ENCODE measurements at regions not wholly inside any gene's neighbourhood (a gene's known extent, or its start where the extent isn't known, plus 50 kb on each side); places are given as distances from the start of the nearest gene placed in this dataset.

DNA sequence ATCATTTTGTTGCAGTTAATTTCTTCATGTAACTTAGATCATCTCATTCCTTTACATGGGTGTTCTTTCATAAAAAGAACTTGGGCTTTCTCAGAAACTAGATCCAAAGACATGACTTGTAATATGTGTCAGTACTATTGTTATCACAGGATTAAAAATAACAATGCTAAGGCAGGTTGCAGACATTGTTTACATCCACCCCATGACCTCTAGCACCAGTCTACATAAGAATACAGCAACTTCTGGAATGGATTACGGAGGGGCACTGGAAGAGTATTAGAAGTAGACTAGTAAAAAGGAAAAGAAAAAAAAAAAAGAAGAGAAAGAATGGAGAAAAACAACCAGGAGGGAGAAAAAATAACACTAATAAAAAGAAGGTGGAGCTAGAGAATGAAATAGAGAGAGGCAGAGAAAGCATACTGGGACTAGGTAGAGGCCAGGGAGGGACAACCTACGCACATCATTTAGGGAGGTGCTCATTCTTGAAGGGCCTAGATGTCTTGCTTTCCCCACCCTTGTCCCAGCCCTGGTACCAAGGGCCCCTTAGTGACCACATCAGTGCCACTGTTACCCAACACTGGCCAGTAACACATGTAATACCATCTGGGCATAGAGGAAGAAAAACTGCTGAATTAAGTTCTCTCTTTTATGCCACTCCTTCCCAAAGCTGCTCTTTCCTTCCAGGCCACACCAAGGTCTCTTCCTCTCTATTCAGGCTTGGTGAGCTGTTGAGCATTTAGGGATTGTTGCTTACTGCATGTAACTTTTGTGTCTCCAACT is 70.6 kb upstream of the KLF7 start:
- no peak for DNase-seq

DNA sequence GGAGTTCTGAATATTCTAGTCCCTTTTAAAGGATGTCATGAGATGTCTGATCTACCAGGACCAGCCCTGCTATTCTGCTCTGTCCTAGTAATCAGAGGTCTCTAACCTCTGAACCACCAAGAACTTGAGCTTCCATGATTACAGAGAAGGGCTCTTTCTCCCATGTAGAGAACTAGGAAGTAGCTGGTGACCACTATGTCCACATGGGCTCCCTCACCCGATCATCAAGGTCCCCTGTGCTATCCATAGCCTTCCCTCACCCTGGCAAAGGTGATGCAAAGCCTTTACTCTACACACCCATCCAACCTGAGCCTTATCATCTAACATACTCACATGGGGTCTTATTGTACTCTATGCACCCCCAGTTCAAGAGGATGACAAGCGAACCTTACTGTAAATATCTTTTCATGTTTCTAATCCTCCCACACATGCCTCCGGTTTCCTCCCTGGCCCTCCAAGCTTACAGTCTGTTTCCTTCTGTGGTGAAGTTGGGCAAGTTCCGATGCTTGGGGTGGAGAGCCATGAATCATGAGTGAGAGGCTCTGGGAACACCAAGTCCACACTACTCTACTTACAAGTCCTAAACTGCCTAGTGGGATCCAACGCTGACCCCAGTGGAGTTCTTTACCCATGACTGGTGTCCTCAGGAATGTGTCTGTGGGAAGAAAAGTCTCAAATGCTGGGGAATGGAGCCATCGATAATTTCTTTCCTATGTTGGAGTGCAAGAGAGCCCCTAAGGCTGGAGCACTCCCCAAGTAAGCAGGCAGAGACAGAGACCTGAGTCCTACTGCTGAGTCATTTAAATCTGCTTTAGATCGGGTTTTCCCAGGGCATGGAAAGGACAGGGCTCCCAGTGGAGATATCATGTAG is 73.3 kb upstream of the KLF7 start:
- peak; percentile 100 for DNase-seq

DNA sequence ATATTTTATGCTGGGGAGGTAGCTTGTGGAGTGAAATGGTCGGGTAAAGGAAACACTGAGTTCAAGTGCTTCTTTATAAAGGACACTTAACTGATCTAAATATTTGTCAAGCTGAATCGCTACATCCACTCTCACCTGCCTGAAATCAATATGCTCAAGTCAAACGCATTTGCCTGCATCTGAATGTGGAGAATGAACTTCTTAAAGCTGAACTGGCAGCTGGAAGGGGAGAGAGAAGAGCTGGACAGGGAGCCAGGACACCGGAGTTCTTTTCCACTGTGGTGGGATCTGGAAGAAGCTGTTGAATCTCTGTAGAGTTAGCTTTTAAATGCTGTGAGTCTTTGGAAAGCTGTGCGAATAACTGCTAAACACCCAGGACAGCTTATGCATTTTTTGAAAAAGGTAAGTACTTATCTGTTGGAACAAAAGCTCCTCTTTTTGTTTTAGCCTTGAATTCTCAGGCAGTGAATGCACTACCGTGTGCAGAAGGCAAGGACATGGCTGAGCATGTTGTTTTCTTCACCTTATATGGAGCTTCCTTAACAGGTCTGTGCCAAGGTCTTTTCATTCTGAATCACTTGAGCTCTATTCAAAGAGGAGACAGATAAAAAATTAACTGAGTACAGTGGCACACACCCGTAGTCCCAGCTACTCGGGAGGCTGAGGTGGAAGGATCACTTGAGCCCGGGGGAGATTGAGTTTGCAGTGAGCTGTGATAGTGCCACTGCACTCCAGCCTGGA is 74.2 kb upstream of the KLF7 start:
- DNase-seq: peak; percentile 86

DNA sequence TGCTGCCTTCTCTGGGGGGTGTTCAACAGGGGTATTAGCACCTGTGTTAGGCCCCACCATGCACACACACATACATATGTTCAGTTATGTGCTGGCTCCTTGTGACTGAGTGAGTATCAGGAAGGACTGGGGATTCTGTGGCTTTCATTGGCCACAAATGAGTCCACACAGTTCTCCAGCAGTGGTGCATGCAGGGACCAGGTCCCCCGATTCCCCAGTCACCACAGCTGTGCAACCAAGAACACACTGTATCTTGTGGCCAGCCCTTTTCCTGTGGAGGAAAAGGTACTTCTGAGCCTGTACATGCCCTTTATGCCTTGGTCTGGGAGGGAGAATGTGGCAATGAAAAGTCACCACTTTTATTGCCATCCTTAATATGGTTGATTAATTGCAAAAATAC is 74.9 kb upstream of the KLF7 start:
- no peak for DNase-seq

DNA sequence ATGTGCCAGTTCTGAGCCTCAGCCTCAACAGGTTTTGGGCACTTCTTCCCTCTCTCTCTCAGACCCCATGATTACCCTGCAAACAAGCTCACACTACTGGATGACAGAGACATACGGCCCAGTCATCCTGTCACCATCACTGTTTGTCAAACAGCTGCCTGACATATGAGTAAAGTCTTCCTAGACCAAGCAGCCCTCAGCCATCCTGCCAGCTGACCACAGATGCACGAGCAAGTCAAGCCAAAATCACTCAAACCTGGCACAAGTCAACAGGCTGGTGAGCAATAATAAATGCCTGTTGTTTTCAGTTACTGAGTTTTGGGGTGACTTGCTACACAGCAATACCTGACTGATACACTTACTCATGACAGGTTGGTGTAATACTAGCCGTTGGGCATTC is 75.5 kb upstream of the KLF7 start:
- peak; percentile 82 for DNase-seq

DNA sequence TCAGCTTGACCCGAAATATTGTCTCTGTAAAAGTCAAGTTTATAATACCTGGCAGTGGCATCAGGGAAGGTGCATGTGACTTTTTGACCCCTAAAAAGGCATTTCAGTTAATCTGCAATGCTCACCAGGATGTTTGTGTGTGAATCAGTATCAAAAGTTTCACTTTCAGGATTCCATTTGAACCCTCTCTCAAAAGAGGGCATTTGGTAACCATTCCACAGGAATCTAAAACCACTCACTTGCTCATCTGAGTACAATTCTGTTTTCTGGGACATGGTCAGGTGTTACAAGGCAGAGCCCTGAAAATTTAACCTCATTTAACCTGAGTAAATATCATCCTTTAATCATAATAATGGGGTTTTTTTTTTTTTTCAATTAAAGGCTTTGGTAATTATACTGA is 77.9 kb upstream of the KLF7 start:
- no peak for DNase-seq

DNA sequence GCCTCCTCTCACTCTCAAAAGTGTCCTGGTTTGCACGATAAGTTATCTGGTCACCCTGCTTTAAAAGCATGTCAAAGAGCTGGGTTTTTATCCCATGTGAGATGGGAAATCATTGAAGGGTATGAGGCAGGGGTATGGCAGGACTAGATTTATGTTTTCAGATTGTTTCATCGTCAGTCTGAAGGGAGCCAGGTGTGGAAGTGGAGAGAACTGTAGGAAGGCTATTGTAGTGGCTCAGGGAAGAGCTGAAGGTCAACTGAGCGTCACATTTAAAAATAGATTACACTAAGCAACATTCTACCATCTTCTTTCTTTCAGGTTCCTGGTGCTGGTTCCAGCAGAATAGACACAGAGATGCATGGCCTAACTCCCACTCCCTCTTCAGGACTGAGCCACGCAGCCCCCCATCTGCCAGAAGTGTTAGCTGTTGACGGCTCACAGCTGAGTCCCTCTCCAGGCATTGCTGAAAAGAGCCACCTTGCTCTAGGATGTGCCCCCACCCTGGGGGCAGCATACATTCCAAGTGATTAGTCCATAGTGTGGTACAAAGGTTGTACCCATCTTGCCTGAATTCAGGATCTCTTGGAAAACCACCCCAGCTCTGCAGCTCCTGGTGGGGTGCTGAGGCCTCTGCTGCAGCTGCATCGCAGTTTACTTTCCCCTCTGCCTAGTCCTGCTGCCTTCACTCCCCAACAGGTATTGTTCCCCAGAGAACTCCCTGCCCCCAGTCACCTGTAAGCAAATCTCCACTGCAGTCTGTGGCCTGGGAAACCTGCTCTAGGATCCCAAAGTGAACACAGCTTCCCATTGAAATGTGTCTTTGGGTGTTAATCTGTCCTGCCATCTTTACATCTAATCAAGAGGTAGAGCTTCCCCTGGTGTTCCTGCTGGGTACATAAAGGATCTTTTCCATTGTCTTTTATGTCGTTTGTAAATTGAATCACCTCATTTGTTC is 79.5 kb upstream of the KLF7 start:
- DNase-seq: no peak

DNA sequence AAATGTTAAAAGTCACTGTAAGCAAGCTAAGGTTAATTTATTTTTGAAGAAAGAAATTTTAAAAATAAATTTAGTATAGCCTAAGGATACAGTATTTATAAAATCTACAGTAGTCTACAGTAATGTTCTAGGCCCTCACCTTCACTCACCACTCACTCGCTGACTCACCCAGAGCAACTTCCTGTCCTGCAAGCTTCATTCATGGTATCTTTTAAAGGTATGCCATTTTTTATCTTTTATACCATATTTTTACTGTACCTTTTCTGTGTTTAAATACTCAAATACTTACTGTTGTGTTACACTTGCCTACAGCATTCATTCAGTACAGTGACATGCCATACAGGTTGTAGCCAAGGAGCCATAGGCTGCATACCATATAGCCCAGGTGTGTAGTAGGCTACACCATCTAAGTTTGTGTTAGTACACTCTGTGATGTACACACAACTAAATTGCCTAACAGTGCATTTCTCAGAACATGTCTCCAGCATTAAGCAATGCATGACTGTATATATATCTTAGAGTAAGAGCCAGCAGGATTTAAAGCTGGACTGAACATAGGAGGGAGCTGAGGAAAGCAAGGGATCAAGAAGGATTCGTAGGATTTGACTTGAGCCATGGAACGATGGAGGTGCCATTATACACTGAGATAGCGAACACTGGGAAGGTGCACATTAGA is 83.1 kb upstream of the KLF7 start:
- no peak for DNase-seq

DNA sequence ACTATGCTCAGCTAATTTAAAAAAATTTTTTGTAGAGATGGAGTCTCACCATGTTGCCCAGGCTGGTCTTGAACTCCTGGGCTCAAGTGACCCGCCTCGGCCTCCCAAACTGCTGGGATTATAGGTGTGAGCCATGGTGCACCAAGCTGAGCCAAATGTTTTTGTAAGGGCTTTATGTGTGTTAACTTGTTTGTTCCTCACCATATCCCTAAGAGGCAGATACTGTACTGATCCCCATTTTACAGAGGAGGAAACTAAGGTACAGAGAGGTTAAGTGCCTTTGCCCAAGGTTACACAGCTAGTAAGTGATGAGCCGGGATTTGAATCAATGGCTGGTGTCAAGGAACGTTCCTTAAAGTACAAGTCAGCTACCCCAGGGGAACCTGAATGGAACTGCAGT is 85.3 kb upstream of the KLF7 start:
- DNase-seq: peak; percentile 56

DNA sequence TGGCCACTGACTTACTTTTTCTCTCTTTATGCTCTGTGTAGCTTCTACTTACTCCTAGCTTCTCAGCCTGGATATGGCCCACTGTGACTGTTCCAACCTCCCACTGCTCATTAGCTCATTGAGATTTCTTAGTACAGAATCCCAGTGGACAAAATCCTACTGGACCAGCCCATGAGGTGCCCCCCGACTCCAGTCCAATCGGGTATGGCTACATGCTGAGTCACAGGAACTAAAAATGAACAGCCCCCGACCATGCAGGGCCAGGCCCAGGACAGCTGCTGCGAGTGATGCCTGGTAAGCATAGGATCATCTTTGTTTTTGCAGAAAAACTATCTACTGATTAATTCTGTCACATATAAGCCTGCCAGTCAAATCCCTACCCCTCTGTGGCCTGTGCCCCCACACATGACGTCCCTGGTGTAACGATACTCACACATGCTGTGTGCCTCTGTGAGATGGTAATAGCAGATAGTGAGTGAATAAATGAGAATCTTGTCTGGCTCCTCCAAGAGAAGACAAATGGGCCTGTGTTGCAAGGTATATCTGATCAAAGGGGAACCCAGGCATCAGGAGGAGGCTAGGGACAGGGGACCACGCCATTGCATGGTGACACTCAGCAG is 85.9 kb upstream of the KLF7 start:
- DNase-seq: peak; percentile 64

DNA sequence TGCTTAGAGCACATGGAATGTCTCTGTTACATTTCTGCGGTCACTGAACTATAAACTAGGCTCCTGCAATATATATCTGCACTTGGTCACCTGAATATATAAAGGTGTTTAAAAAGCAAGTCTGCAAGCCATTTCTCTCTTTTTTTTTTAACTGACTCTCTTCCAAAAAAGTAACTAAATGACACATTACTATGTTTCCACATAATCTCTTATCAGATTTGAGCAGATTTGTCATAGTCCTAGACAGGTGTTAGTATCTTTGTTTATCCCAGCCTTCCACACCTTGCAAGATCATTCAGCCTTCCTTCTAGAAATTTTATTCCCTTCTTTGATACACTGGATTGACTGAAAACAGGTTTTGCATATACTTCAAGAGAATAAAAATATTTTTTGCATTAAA is 86.7 kb upstream of the KLF7 start:
- no peak for DNase-seq

DNA sequence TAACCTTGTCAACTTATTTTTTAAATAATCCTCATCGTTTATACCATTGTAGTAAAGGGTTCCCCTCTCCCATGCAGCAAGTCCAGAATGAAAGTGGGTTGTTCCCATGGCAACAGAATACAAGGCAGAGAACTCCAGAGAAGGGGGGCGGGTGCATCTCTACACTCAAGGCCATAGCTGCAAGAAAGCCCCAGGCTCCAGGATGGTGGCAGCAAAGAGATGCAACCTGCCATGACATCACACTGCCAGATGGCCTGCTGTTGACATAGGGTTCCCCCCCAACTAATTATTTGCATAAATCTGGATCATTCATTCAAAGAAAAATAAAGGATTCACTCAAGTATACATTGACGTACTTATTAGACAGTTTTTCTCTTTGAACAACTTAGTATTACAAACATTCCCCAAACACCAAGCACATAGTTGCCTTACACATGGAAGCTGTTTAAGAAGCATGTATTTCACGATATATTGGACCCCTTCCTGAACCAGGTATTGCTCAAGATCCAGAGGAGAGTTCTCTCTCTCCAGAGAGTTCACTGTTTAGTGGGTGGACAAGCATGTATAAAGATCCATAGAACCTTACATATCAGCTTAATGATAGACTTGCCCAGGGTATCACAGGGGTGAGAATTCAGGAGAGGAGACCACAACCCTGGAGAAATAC is 87.4 kb upstream of the KLF7 start:
- DNase-seq: peak; percentile 53

DNA sequence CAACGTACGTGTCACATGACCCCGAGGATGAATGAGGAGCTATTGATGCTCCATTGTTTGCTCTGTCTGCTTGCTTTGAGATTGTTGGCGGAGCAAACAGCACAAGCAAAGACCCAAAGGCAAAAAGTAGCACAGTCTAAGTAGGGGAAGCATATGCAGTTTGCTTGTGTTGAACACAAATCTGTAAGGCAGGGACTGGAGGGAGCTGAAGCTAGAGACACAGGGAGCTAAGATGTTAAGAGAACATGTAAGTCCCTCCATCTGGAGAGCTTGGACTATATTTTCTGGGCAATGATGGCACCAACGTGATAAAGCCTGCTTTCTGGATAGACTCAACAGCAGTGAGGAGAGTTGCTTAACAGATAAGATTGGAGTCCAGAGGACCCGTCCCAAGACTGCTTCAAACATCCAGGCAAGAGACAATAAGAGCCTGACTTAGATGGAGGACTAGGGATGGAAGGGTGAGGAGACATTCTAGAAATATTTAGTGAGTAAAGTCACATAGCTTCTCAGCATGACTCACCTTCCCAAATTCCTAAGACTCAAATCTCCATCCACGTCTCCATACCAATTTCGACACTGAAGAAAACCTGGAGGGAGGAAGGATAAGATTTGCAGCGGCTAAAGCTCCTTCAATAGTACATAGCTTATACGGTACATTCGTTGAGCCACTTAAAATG is 88.1 kb upstream of the KLF7 start:
- DNase-seq: peak; percentile 98

DNA sequence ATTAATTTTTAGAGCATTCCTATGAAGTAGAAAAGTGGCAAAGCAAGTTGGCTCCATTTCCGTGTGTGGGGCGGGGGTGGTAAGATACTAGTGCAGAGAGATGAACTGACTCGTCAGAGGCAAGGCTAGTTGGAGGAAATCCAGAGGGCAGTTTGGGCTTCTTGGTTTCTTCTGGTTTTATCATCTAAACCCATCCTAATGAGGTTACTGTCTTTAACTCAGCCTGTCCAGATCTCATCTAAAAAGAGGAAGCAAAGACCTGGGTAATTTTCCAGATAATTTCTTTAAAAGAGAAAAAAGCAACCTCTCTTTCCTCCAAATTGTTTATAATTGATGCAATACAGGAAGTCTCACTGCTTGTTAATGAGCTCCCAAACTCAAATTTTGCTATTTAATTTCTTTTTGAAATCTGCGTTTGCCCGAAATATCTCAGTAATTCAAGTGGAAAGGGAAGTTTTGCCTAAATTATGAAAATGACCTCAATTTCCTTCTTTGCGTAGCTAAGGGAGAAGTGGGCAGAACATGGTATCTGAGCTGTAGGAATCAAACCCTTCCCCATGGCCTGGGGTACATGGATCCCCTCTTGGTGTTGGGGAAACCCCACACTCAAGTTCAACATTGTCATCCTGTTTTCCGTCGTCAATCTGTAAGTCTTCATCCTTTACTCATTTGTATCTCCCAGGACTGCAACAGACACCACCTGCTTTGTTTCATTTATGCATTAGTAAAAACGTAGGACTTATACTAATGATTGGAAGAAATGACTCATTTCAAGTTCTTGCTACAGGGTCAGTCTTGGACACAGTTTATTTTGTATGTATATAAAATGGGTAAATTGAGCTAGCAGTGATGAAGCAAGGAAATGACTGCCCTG is 89.1 kb upstream of the KLF7 start:
- peak; percentile 76 for DNase-seq

DNA sequence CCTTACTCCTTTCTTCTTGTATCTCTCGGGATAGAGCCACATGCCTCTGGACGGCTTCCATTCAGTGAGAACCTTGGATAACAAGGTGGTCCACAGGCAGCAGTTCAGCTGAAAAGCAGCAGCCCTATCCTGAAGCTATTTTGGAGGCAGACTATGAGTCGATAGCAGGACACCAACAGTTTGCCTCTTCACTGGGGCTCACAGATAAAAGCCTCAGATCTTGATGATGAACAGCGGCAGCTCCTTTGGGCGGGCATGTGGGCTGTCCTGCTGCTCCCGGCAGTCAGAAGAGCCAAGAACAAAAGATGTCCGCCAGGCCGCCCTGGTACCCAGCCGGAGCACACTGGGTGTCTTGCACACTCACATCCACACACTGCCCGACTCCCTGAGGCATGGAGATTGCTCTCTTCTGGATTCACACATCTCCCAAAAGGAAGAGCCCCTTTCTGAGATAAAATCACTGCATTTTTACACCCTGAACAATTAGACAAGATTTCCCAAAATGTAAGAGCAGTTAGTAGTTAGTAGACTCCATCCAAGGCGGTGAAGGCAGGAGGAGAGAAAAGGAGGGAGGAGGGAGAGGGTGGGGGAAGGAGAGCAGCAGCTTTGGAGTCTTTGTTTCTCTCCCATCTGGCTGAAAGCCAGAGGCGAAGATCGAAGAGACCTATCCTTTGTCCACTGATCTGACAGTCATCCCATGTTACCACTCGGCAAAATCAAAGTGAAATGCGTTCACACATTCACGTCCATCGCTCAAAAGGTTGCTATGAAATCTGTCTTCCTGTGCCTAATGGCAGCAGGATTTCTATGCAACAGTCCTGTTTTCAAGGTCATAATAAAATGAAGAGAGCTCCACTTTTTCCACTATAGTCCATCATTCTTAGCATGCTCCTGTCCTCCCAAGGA is 90.1 kb upstream of the KLF7 start:
- DNase-seq: peak; percentile 35

DNA sequence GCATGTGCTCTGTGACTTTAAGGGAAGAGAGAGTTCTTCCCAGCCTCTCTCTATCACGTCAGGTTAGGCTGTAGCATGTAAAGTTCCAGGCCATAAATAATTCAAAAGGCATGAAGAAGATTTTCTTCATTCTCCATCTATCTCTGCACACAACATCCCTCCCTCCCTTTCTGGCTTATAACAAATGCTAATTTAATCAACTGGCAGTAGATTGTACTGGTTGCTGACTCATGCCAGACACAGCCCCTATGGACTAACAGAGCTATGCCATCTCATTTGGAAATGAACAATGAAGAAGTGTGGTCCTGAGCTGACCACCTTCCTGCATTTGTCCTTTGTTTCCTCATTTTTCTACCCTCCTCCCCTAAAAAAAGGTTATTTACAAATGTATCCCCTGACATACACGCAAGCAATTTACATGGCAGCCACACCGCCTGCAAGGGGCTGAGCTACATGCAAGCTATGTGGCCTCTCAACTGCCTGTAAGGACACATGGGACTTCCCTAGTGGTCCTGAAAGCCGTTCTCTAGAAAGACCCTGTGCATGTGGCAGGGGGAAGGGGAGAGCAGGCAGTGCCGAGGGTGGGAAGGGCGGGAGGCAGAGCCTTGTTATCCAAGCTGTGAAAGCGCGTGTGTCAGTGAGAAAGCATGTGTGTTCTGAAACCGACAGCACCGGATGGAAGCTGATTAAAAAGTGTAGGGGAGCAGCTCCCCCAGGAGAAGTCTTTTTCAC is 90.9 kb upstream of the KLF7 start:
- peak; percentile 89 for DNase-seq
